Neutrophil (primary cell): ENCODE measurements at regions not wholly inside any gene's neighbourhood (a gene's known extent, or its start where the extent isn't known, plus 50 kb on each side); places are given as distances from the start of the nearest gene placed in this dataset.

Experiments used
- H3K27ac ChIP-seq: fragments of 200-600 bp; sonication (generic); 2 replicates; pipeline ENCODE4 v1.5.1; 2016; ENCODE audit warnings: mild to moderate bottlenecking, moderate library complexity
- H3K27me3 ChIP-seq: fragments of 200-600 bp; sonication (generic); 2 replicates; pipeline ENCODE4 v1.6.0; 2016; ENCODE audit warnings: mild to moderate bottlenecking
- H3K36me3 ChIP-seq: fragments of 200-600 bp; sonication (generic); 2 replicates; pipeline ENCODE4 v1.5.1; 2017
- H3K4me1 ChIP-seq, 2 experiments: fragments of 200-600 bp in 1 of 2; sonication (generic) in 1 of 2; 1 replicate in 1 of 2; 2 replicates in 1 of 2; pipeline versions ENCODE4 v1.5.1 to v1.6.1; 2013 to 2016; ENCODE audit warnings: low read depth in 1 of 2, low read length in 1 of 2, mild to moderate bottlenecking in 1 of 2, moderate library complexity in 1 of 2; ENCODE audit not compliant: control insufficient read depth in 1 of 2, insufficient read depth in 1 of 2
- H3K4me3 ChIP-seq, 2 experiments: fragments of 200-600 bp in 1 of 2; sonication (generic) in 1 of 2; 1 replicate in 1 of 2; 2 replicates in 1 of 2; pipeline ENCODE4 v1.5.1; 2013 to 2016; ENCODE audit warnings: low read depth in 1 of 2, low read length in 1 of 2, mild to moderate bottlenecking in 1 of 2, moderate library complexity in 1 of 2
- H3K9me3 ChIP-seq: fragments of 200-600 bp; sonication (generic); 2 replicates; pipeline ENCODE4 v1.5.1; 2016
- CTCF ChIP-seq: fragments of 200-600 bp; sonication (generic); IDR thresholded peaks from 2 replicates; pipeline ENCODE4 v1.5.1; 2016; ENCODE audit warnings: antibody characterized with exemption

- no peaks in the 10 kb centered on the region for H3K27me3 ChIP-seq
- H3K4me3 ChIP-seq = no peak overlapping the region
- no peak for TF ChIP-seq CTCF
- H3K36me3 ChIP-seq = no peaks in the 10 kb centered on the region
- H3K4me1 ChIP-seq = no peaks in the 10 kb centered on the region
- H3K9me3 ChIP-seq = no peaks in the 10 kb centered on the region
- H3K27ac ChIP-seq = no peak overlapping the region
Observed at GRCh38 chr11:70886256-70886655, 366.1 kb downstream of the SHANK2 start.

GRCh38 chr11:70886676-70887541 lies 365.5 kb downstream of the SHANK2 start:
- Histone ChIP-seq H3K27ac (no peak overlapping the region), H3K27me3 (no peaks in the 10 kb centered on the region), H3K36me3 (no peaks in the 10 kb centered on the region), H3K9me3 (no peaks in the 10 kb centered on the region), H3K4me1 (no peaks in the 10 kb centered on the region), H3K4me3 (no peak overlapping the region)
- TF ChIP-seq CTCF = no peak

- TF ChIP-seq CTCF = no peak
- no peaks in the 10 kb centered on the region for H3K9me3 ChIP-seq
- no peaks in the 10 kb centered on the region for H3K4me1 ChIP-seq
- H3K27me3 ChIP-seq = no peaks in the 10 kb centered on the region
- no peak overlapping the region for H3K4me3 ChIP-seq
- H3K36me3 ChIP-seq = no peaks in the 10 kb centered on the region
- no peak overlapping the region for H3K27ac ChIP-seq
Observed at GRCh38 chr11:70887542-70887827, 364.9 kb downstream of the SHANK2 start.

- no peaks in the 10 kb centered on the region for H3K4me1 ChIP-seq
- no peak for TF ChIP-seq CTCF
Observed at GRCh38 chr11:70888061-70888460, 364.3 kb downstream of the SHANK2 start.

GRCh38 chr11:70889411-70889810 lies 363.0 kb downstream of the SHANK2 start:
- no peaks in the 10 kb centered on the region for H3K4me1 ChIP-seq
- no peak overlapping the region for H3K4me3 ChIP-seq
- H3K27me3 ChIP-seq = no peaks in the 10 kb centered on the region
- no peaks in the 10 kb centered on the region for H3K36me3 ChIP-seq
- TF ChIP-seq CTCF = no peak
- H3K9me3 ChIP-seq = no peaks in the 10 kb centered on the region
- H3K27ac ChIP-seq = no peak overlapping the region

More at GRCh38 chr11:70888061-70888460, 364.3 kb downstream of the SHANK2 start:
- Histone ChIP-seq H3K27me3 (no peaks in the 10 kb centered on the region), H3K36me3 (no peaks in the 10 kb centered on the region), H3K27ac (no peak overlapping the region), H3K4me3 (no peak overlapping the region), H3K9me3 (no peaks in the 10 kb centered on the region)
